ENCODE measurements at regions not wholly inside any gene's neighbourhood (a gene's known extent, or its start where the extent isn't known, plus 50 kb on each side); places are given as distances from the start of the nearest gene placed in this dataset.

- TF ChIP-seq CTCF (IDR thresholded peaks at IDR 0.05), result no peak
- TF ChIP-seq POLR2A (IDR thresholded peaks at IDR 0.05), result no peak
Observed at GRCh38 chr14:105685003-105685402, 158.6 kb downstream of the TMEM121 start.
